Middle frontal gyrus (tissue), 1 donor: ENCODE measurements at regions not wholly inside any gene's neighbourhood (a gene's known extent, or its start where the extent isn't known, plus 50 kb on each side); places are given as distances from the start of the nearest gene placed in this dataset.

Experiments
- DNase-seq: peaks from one replicate; pipeline ENCODE4 v3.0.0-alpha.2; 2015; ENCODE audit warnings: low spot score; ENCODE audit errors: extremely low spot score

DNA sequence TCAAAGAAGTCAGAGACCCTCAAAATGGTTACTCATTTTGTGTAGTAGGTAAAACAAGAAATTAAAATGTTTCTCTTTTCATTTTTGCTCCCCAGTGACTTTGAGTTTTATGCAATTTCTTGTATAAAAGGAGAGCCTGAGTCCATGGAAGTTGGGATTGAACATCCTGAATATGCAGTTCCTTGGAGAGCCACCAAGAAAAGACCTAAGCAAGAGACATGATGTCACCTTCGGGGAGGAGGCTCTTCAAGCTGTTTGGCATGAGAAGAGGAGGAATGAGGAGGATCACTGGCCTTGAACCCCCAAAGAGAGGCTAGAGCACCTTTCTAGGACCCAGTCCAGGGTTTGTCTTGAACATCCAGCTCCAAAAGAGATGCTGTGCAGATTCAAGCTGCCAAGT is 62.3 kb upstream of the CALM2 start:
- no peak for DNase-seq

DNA sequence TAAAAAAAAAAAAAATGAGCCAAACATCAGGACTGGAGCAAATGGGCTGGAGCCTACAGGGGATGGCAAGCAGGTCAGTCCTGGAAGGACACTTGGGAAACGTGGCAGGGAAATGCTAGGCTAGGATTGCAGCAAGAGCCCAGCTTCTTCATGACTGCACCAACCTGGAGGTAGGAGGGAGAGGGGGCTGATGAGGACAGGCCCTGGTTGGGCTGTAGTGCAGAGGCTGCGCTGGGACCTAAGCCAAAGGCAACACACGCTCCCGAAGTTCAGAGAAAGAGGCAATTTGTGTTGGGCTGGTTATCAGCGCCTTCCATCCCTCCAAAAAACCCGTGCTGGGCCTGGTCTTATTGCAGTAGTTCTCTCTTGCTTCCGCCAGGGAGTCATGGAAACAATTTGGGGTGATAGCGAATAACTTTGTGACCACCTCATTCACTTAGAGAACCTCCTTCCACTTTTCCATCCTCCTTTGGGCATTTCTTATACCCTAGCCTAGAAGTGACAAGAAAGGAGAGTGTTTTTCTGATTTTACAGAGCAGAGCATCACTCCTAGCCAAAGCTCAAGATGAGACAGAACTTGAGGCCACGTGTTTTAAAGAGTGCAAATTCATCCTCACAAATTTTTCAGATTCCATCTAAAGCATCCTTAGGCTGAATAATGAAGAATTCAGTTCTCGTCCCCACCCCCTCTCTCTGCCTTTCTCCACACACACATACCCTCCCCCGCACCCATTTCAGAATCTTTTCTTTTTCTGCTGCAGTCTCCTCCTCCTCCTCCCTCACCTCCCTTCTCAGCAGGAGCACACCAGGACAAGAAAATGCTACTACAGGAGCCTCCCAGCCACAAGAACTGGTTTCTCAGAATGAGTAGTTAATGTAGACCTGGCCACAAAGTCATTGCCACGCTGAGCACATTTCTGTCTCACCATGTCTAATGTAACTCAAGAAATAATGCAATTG is 61.3 kb upstream of the CALM2 start:
- DNase-seq, result no peak

- DNase-seq, result no peak
Observed at GRCh38 chr2:47236503-47237215, 60.3 kb upstream of the CALM2 start.

- no peak for DNase-seq
Observed at GRCh38 chr2:47235132-47235531, 58.8 kb upstream of the CALM2 start.

GRCh38 chr2:47234456-47234855 is 58.1 kb upstream of the CALM2 start:
- no peak for DNase-seq

DNA sequence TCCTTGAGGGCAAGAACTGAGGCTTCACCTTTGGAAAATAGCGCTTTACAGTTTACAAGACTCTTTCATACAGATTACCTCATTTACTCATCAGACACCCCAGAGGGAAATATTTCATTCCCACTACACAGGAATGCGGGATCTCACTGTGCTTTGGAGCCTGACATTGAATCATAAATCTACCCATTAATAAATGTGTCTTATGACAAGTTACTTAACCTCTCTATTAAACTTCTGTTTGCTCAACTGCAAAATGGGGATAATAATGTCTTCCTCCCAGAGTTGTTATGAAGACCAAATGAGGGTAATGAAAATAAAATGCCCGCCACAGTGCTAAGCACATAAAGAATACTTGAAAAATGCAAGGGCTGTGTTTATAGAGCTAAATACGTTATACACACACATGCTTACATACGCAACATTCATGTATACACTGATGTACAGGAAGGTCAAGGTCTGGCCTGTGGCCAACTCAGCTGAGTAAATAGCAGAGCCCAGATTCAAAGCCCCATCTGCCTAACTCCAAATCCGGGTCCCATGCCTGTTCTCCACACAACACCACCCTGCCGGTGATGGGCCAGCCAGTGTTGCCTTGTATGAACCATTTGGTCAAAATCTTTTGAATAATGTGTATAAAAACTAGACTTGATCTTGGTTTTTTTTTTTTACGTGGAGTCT is 56.6 kb upstream of the CALM2 start:
- no peak for DNase-seq

GRCh38 chr2:47230418-47230817 is 54.1 kb upstream of the CALM2 start:
- DNase-seq, result no peak

GRCh38 chr2:47227532-47228279 is 51.4 kb upstream of the CALM2 start:
- no peak for DNase-seq

GRCh38 chr2:47226923-47227220 is 50.6 kb upstream of the CALM2 start:
- no peak for DNase-seq

DNA sequence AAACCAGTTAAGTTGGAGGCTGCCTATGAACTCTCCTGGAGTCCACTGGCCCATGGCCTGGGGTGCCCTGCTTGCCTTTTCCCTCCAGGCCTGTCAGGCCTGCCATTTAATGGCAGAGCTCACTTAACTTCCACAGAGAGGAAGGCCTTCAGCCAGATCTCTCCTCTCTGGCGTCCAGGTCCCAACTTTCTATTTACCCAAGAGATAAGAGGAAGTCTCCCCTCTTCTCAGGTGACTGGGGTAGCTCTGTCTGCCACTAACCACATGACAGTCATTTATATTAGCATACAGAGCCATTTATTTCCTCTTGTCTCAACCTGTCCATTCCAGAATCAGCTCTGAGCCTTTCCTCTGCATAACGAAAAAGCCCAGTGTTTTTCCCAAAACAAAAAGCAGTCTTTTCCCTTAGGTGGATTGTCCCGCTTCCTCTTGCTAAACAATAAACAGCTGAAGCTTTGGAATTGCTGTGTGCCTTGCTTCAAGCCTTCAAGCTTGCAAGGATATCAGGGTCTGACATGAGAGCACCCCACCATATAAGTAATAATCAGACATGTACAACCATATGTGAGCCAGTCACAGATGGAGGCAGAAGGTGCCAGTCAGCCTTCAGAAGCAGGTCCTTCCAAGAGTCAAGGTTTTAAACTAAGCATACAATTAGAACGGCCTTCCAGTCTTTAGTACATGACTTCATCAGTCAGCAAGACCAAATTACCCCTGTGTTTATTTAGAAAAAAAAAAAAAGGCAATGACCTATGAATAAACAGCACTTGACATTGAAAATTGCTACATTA is 50.0 kb upstream of the CALM2 start:
- DNase-seq, result no peak
